Stimulated activated CD4-positive, alpha-beta T cell treated with anti-CD3 and anti-CD28 coated beads, TNF-alpha, amount 100 ng/mL, for 24 hours (primary cell): ENCODE measurements at regions not wholly inside any gene's neighbourhood (a gene's known extent, or its start where the extent isn't known, plus 50 kb on each side); places are given as distances from the start of the nearest gene placed in this dataset.
"Not testable (repeated sequence)": the region's sequence is repeated elsewhere in the genome, so short reads cannot be mapped to it uniquely, and the experiment has no call there.

Experiments
- DNase-seq, 3 experiments: peaks; one replicate each; pipeline ENCODE4 v3.0.0-alpha.2; 2020; ENCODE audit warnings: low read depth in 3 of 3

GRCh38 chr11:36733721-36734120 lies 135.7 kb upstream of the RAG2 start:
- DNase-seq: not testable (repeated sequence)

GRCh38 chr11:36730761-36731160 lies 132.7 kb upstream of the RAG2 start:
- no peak for DNase-seq

- DNase-seq: no peak
These were observed 131.8 kb upstream of the RAG2 start for GRCh38 chr11:36729825-36730224.

GRCh38 chr11:36726420-36726819 lies 128.4 kb upstream of the RAG2 start:
- no peak for DNase-seq

- DNase-seq: no peak
These were observed 126.8 kb upstream of the RAG2 start for GRCh38 chr11:36724742-36725385.

- DNase-seq: no peak
These were observed 124.4 kb upstream of the RAG2 start for GRCh38 chr11:36722421-36722820.

GRCh38 chr11:36719358-36720107 lies 121.5 kb upstream of the RAG2 start:
- no peak for DNase-seq

GRCh38 chr11:36718451-36718850 lies 120.4 kb upstream of the RAG2 start:
- no peak for DNase-seq

- no peak for DNase-seq
These were observed 115.7 kb upstream of the RAG2 start for GRCh38 chr11:36713715-36714114.

- DNase-seq: no peak
These were observed 113.2 kb upstream of the RAG2 start for GRCh38 chr11:36711104-36711825.
